Tibial nerve (tissue), 4 donors: ENCODE measurements at regions not wholly inside any gene's neighbourhood (a gene's known extent, or its start where the extent isn't known, plus 50 kb on each side); places are given as distances from the start of the nearest gene placed in this dataset.

ENCODE experiments used
- DNase-seq, 2 donors: peaks; one replicate each; pipeline ENCODE4 v3.0.0-alpha.2; 2019; ENCODE audit warnings: low spot score in 2 of 2
- H3K27ac ChIP-seq, 4 donors: fragments of 200-600 bp; sonication (generic) in 3 of 4; one replicate each; pipeline ENCODE4 v1.5.1; 2017 to 2019; ENCODE audit warnings: mild to moderate bottlenecking in 1 of 4
- H3K27me3 ChIP-seq, 2 donors: fragments of 200-600 bp; sonication (generic) in 1 of 2; one replicate each; pipeline versions ENCODE4 v1.5.1 to v1.6.0; 2017 to 2019
- H3K36me3 ChIP-seq, 3 donors: fragments of 200-600 bp; sonication (generic); one replicate each; pipeline ENCODE4 v1.5.1; 2018 to 2019
- H3K4me1 ChIP-seq, 4 donors: fragments of 200-600 bp; sonication (generic) in 3 of 4; one replicate each; pipeline ENCODE4 v1.5.1; 2017 to 2019
- H3K4me3 ChIP-seq, 4 donors: fragments of 200-600 bp; sonication (generic) in 3 of 4; one replicate each; pipeline ENCODE4 v1.5.1; 2017 to 2019; ENCODE audit warnings: mild to moderate bottlenecking in 1 of 4, moderate library complexity in 1 of 4
- H3K9me3 ChIP-seq, 4 donors: fragments of 200-600 bp; sonication (generic) in 3 of 4; one replicate each; pipeline ENCODE4 v1.5.1; 2017 to 2019
- CTCF ChIP-seq, 5 experiments: fragments of 200-600 bp in 3 of 5; fragments of 450-650 bp in 2 of 5; sonication (generic) in 3 of 5; IDR thresholded peaks; one replicate each; pipeline ENCODE4 v1.5.1; 2016 to 2019; ENCODE audit warnings: antibody characterized with exemption in 5 of 5, mild to moderate bottlenecking in 3 of 5, moderate library complexity in 2 of 5
- EP300 ChIP-seq, 2 donors: sonication (generic); formaldehyde crosslinking; IDR thresholded peaks; one replicate each; pipeline ENCODE4 v1.6.1; 2017; ENCODE audit warnings: antibody characterized with exemption in 2 of 2, mild to moderate bottlenecking in 1 of 2
- POLR2A ChIP-seq, 2 donors: fragments of 450-650 bp; IDR thresholded peaks; one replicate each; pipeline ENCODE4 v1.6.1; 2017; ENCODE audit warnings: antibody characterized with exemption in 2 of 2, mild to moderate bottlenecking in 2 of 2, moderate library complexity in 2 of 2
- WGBS, 2 donors: methylation state at CpG; one replicate each; pipeline ENCODE4 v1.1.5; 2018; 5-methylcytosine and 5-hydroxymethylcytosine counted together

- H3K27ac ChIP-seq, result no peak overlapping the region
- no peaks in the 10 kb centered on the region for H3K27me3 ChIP-seq
- WGBS, 2 donors, result 83 to 92% methylated on average over 2 of the region's 2 CpGs
- H3K4me3 ChIP-seq, result no peak overlapping the region
- DNase-seq, result no peak
- H3K36me3 ChIP-seq, result no peaks in the 10 kb centered on the region
- no peaks in the 10 kb centered on the region for H3K9me3 ChIP-seq
- H3K4me1 ChIP-seq, result no peaks in the 10 kb centered on the region
- TF ChIP-seq EP300 (IDR thresholded peaks at IDR 0.05), result no peak
- no peak for TF ChIP-seq POLR2A (IDR thresholded peaks at IDR 0.05)
- no peak for TF ChIP-seq CTCF (IDR thresholded peaks at IDR 0.05)
Measured at GRCh38 chr9:89941875-89942274, 337.1 kb downstream of the GADD45G start.

GRCh38 chr9:89942643-89943042 is 337.8 kb downstream of the GADD45G start:
- no peaks in the 10 kb centered on the region for H3K9me3 ChIP-seq
- no peaks in the 10 kb centered on the region for H3K4me1 ChIP-seq
- no peaks in the 10 kb centered on the region for H3K27me3 ChIP-seq
- no peak for DNase-seq
- H3K4me3 ChIP-seq, result no peak overlapping the region
- no peaks in the 10 kb centered on the region for H3K36me3 ChIP-seq
- TF ChIP-seq CTCF (IDR thresholded peaks at IDR 0.05) (no peak), POLR2A (IDR thresholded peaks at IDR 0.05) (no peak), EP300 (IDR thresholded peaks at IDR 0.05) (no peak)
- H3K27ac ChIP-seq, result no peak overlapping the region
- 92 to 95% methylated on average over 7 of the region's 7 CpGs for WGBS, 2 donors

- Histone ChIP-seq H3K27me3 (no peaks in the 10 kb centered on the region), H3K4me3 (no peak overlapping the region), H3K27ac (no peak overlapping the region), H3K4me1 (no peaks in the 10 kb centered on the region), H3K9me3 (no peaks in the 10 kb centered on the region), H3K36me3 (no peaks in the 10 kb centered on the region)
- TF ChIP-seq CTCF (IDR thresholded peaks at IDR 0.05) (no peak), EP300 (IDR thresholded peaks at IDR 0.05) (no peak), POLR2A (IDR thresholded peaks at IDR 0.05) (no peak)
- 76 to 83% methylated on average over 2 of the region's 2 CpGs for WGBS, 2 donors
- DNase-seq, result no peak
Measured at GRCh38 chr9:89943309-89943708, 338.5 kb downstream of the GADD45G start.

- Histone ChIP-seq H3K9me3 (no peaks in the 10 kb centered on the region), H3K27ac (no peak overlapping the region), H3K36me3 (no peaks in the 10 kb centered on the region), H3K4me3 (no peak overlapping the region), H3K4me1 (no peaks in the 10 kb centered on the region), H3K27me3 (no peaks in the 10 kb centered on the region)
- DNase-seq, result no peak
- TF ChIP-seq EP300 (IDR thresholded peaks at IDR 0.05) (no peak), CTCF (IDR thresholded peaks at IDR 0.05) (no peak), POLR2A (IDR thresholded peaks at IDR 0.05) (no peak)
- WGBS, 2 donors, result 87 to 88% methylated on average over 3 of the region's 3 CpGs
Measured at GRCh38 chr9:89943728-89944127, 338.9 kb downstream of the GADD45G start.

GRCh38 chr9:89945133-89945532 is 340.3 kb downstream of the GADD45G start:
- TF ChIP-seq CTCF (IDR thresholded peaks at IDR 0.05), result no peak
- TF ChIP-seq EP300 (IDR thresholded peaks at IDR 0.05), result no peak
- no peak for TF ChIP-seq POLR2A (IDR thresholded peaks at IDR 0.05)
- 81% methylated on average over 4 of the region's 4 CpGs for WGBS, 2 donors
- Histone ChIP-seq H3K4me1 (no peaks in the 10 kb centered on the region), H3K27ac (no peak overlapping the region), H3K9me3 (no peaks in the 10 kb centered on the region), H3K36me3 (no peaks in the 10 kb centered on the region), H3K27me3 (no peaks in the 10 kb centered on the region), H3K4me3 (no peak overlapping the region)
- no peak for DNase-seq
